GM18517 (cell line): ENCODE measurements at regions not wholly inside any gene's neighbourhood (a gene's known extent, or its start where the extent isn't known, plus 50 kb on each side); places are given as distances from the start of the nearest gene placed in this dataset.
A peak's percentile ranks its signal among the peaks of the same experiment; 100 is the strongest.

Experiments
- ATAC-seq: cut with Tn5 transposase; IDR thresholded peaks from one replicate; pipeline ENCODE4 v1.9.1; 2021; ENCODE audit warnings: mild to moderate bottlenecking, moderate library complexity; ENCODE audit not compliant: unreplicated experiment

GRCh38 chr6:104579310-104579863 is 280.3 kb downstream of the HACE1 start:
- ATAC-seq, result no peak

- ATAC-seq, result no peak
Measured at GRCh38 chr6:104575536-104575935, 284.2 kb downstream of the HACE1 start.

GRCh38 chr6:104574135-104574750 is 285.5 kb downstream of the HACE1 start:
- no peak for ATAC-seq

GRCh38 chr6:104573350-104573749 is 286.4 kb downstream of the HACE1 start:
- no peak for ATAC-seq

- no peak for ATAC-seq
Measured at GRCh38 chr6:104572901-104573300, 286.8 kb downstream of the HACE1 start.

- ATAC-seq, result no peak
Measured at GRCh38 chr6:104566411-104566810, 293.3 kb downstream of the HACE1 start.

GRCh38 chr6:104563306-104563705 is 296.4 kb downstream of the HACE1 start:
- ATAC-seq, result no peak

- ATAC-seq, result no peak
Measured at GRCh38 chr6:104559435-104560202, 300.1 kb downstream of the HACE1 start.

GRCh38 chr6:104558746-104559145 is 301.0 kb downstream of the HACE1 start:
- ATAC-seq, result no peak

GRCh38 chr6:104548297-104548696 is 311.4 kb downstream of the HACE1 start:
- ATAC-seq, result no peak

GRCh38 chr6:104541411-104541810 is 318.3 kb downstream of the HACE1 start:
- no peak for ATAC-seq

- ATAC-seq, result no peak
Measured at GRCh38 chr6:104540743-104541142, 319.0 kb downstream of the HACE1 start.

- ATAC-seq, result no peak
Measured at GRCh38 chr6:104539173-104539572, 320.5 kb downstream of the HACE1 start.

- no peak for ATAC-seq
Measured at GRCh38 chr6:104537872-104538271, 321.8 kb downstream of the HACE1 start.

GRCh38 chr6:104537180-104537579 is 322.5 kb downstream of the HACE1 start:
- no peak for ATAC-seq

- no peak for ATAC-seq
Measured at GRCh38 chr6:104532462-104532861, 327.3 kb downstream of the HACE1 start.

- no peak for ATAC-seq
Measured at GRCh38 chr6:104531646-104532045, 328.1 kb downstream of the HACE1 start.

- no peak for ATAC-seq
Measured at GRCh38 chr6:104527761-104528415, 331.8 kb downstream of the HACE1 start.

GRCh38 chr6:104527311-104527710 is 332.4 kb downstream of the HACE1 start:
- no peak for ATAC-seq

- ATAC-seq, result no peak
Measured at GRCh38 chr6:104526376-104526775, 333.3 kb downstream of the HACE1 start.

GRCh38 chr6:104525677-104526322 is 333.9 kb downstream of the HACE1 start:
- ATAC-seq, result peak; percentile 99
